HepG2 (cell line): ENCODE measurements at regions not wholly inside any gene's neighbourhood (a gene's known extent, or its start where the extent isn't known, plus 50 kb on each side); places are given as distances from the start of the nearest gene placed in this dataset.

Experiments used
- ATAC-seq: fragments of 200-7000 bp; cut with Tn5 transposase; 3 replicates; pipeline ENCODE4 v1.9.1; 2020; ENCODE audit warnings: mild to moderate bottlenecking, moderate library complexity
- BruUV-seq: library from RNA; stranded (reverse); fragments of 400-500 nt; replicated peaks from 2 replicates; lab custom pipeline; 2021; lab: Mats Ljungman, UMichigan
- CTCF ChIA-PET: fragments of 300-600 bp; formaldehyde crosslinking; extraction: SDS; loops from one replicate; lab custom pipeline; 2021; ENCODE audit warnings: low total read pairs, inconsistent platforms, low intra/inter-chr PET ratio; lab: Yijun Ruan, JAX
- POLR2A ChIA-PET: fragments of 350-600 bp; sonication (Branson Sonifier 250); formaldehyde crosslinking; loops from one replicate; lab custom pipeline; 2020; ENCODE audit warnings: antibody characterized with exemption, inconsistent platforms; lab: Yijun Ruan, JAX
- DNase-seq: peaks from one replicate; pipeline ENCODE4 v3.0.0-alpha.2; 2015; ENCODE audit warnings: low spot score
- FAIRE-seq: peaks from 3 replicates; lab custom pipeline; 2011; peaks lifted over from hg19 to GRCh38; lab: Jason Lieb, UNC
- H2AFZ ChIP-seq: one replicate; pipeline ENCODE4 v1.6.1; 2011; ENCODE audit warnings: low read length, inconsistent platforms
- H3K27ac ChIP-seq: fragments of 300-600 bp; 3 replicates; pipeline ENCODE4 v1.8.0; 2011; ENCODE audit warnings: mixed run types, mild to moderate bottlenecking, mixed read lengths, low read length, inconsistent platforms; ENCODE audit not compliant: insufficient read depth; ENCODE audit errors: extremely low read length
- H3K27me3 ChIP-seq, 2 experiments: fragments of 200-600 bp in 1 of 2; 2 replicates in 1 of 2; 3 replicates in 1 of 2; pipeline versions ENCODE4 v1.6.0 to v1.8.0; 2011; ENCODE audit warnings: low read length in 2 of 2, mild to moderate bottlenecking in 2 of 2, moderate library complexity in 2 of 2, inconsistent platforms in 1 of 2; ENCODE audit not compliant: insufficient read depth in 2 of 2, control insufficient read depth in 1 of 2
- H3K36me3 ChIP-seq, 2 experiments: fragments of 200-600 bp in 1 of 2; replicated peaks in 1 of 2; 2 replicates in 1 of 2; 3 replicates in 1 of 2; pipeline versions ENCODE4 v1.5.1 to v1.8.0; 2011; ENCODE audit warnings: low read length in 2 of 2, inconsistent platforms in 1 of 2; ENCODE audit not compliant: insufficient read depth in 2 of 2, control insufficient read depth in 1 of 2
- H3K4me1 ChIP-seq: 2 replicates; pipeline ENCODE4 v1.5.1; 2012; ENCODE audit warnings: low read length, inconsistent platforms; ENCODE audit not compliant: insufficient read depth
- H3K4me2 ChIP-seq: 2 replicates; pipeline ENCODE4 v1.6.0; 2011; ENCODE audit warnings: low read depth, low read length, inconsistent platforms
- H3K4me3 ChIP-seq, 3 experiments: fragments of 200-600 bp in 1 of 3; sonication (generic), shearing (Covaris generic) in 1 of 3; replicated peaks in 1 of 3; 2 replicates each; pipeline ENCODE4 v1.5.1; 2011 to 2016; ENCODE audit warnings: low read length in 3 of 3, inconsistent platforms in 2 of 3, low read depth in 2 of 3, mild to moderate bottlenecking in 2 of 3, control low read depth in 1 of 3, mixed read lengths in 1 of 3; ENCODE audit not compliant: insufficient read depth in 1 of 3
- H3K79me2 ChIP-seq: one replicate; pipeline ENCODE4 v1.6.1; 2011; ENCODE audit warnings: low read length, inconsistent platforms; ENCODE audit not compliant: insufficient read depth
- H3K9ac ChIP-seq: 2 replicates; pipeline ENCODE4 v1.6.0; 2011; ENCODE audit warnings: mild to moderate bottlenecking, low read depth, low read length, inconsistent platforms; ENCODE audit not compliant: insufficient read depth
- H3K9me3 ChIP-seq: 2 replicates; pipeline ENCODE4 v1.5.1; 2012; ENCODE audit warnings: mild to moderate bottlenecking, low read length
- H4K20me1 ChIP-seq: 2 replicates; pipeline ENCODE4 v1.6.0; 2011; ENCODE audit warnings: inconsistent platforms, mild to moderate bottlenecking, low read length, moderate library complexity; ENCODE audit not compliant: insufficient read depth
- EHMT2 ChIP-seq: fragments of 200-600 bp; sonication (generic); IDR thresholded peaks from 2 replicates; pipeline ENCODE4 v1.7.0; 2017; ENCODE audit warnings: antibody characterized with exemption, low read depth, low read length, borderline replicate concordance
- EP300 ChIP-seq, 3 experiments: sonication (generic) in 1 of 3; formaldehyde crosslinking in 1 of 3; IDR thresholded peaks; 2 replicates each; pipeline versions ENCODE4 v1.5.1 to v1.6.1; 2011 to 2020; ENCODE audit warnings: low read depth in 2 of 3, low read length in 2 of 3, borderline replicate concordance in 1 of 3, improper control_type of control experiment in 1 of 3, mild to moderate bottlenecking in 1 of 3, missing genetic modification reagents in 1 of 3, moderate library complexity in 1 of 3
- GABPA ChIP-seq, 2 experiments: IDR thresholded peaks; 2 replicates each; pipeline ENCODE4 v1.6.1; 2011 to 2016; ENCODE audit warnings: low read depth in 2 of 2, low read length in 1 of 2, missing biosample characterization in 1 of 2, missing genetic modification characterization in 1 of 2
- MBNL3 ChIP-seq: fragments of 250-450 bp; sonication (Bioruptor Pico); conservative IDR thresholded peaks from 2 replicates; pipeline ENCODE4 v1.8.0; 2022; ENCODE audit warnings: mild to moderate bottlenecking, inconsistent platforms
- MIXL1 ChIP-seq: IDR thresholded peaks from 2 replicates; pipeline ENCODE4 v1.6.1; 2016
- PCBP1 ChIP-seq: fragments of 200-400 bp; formaldehyde crosslinking; IDR thresholded peaks from 2 replicates; pipeline ENCODE4 v1.6.1; 2017; ENCODE audit warnings: mild to moderate bottlenecking, low read depth, low read length, borderline replicate concordance
- ZEB1 ChIP-seq: IDR thresholded peaks from 2 replicates; pipeline ENCODE4 v1.6.1; 2012; ENCODE audit warnings: mild to moderate bottlenecking, low read depth, inconsistent platforms; ENCODE audit not compliant: insufficient replicate concordance
- ZNF101 ChIP-seq: sonication (generic); formaldehyde crosslinking; IDR thresholded peaks from 2 replicates; pipeline ENCODE4 v1.4.0; 2020; ENCODE audit warnings: mild to moderate bottlenecking, low read depth, missing genetic modification reagents, borderline replicate concordance
- ZNF24 ChIP-seq: fragments of 450-650 bp; IDR thresholded peaks from 2 replicates; pipeline ENCODE4 v1.6.1; 2017; ENCODE audit warnings: antibody characterized with exemption, mild to moderate bottlenecking
- ZNF543 ChIP-seq: sonication (generic); formaldehyde crosslinking; IDR thresholded peaks from 2 replicates; pipeline ENCODE4 v1.4.0; 2020; ENCODE audit warnings: mild to moderate bottlenecking, missing genetic modification reagents
- ZNF607 ChIP-seq: sonication (generic); formaldehyde crosslinking; IDR thresholded peaks from 2 replicates; pipeline ENCODE4 v1.5.1; 2020; ENCODE audit warnings: missing genetic modification reagents, mild to moderate bottlenecking, borderline replicate concordance
- ZNF674 ChIP-seq: sonication (generic); formaldehyde crosslinking; IDR thresholded peaks from 2 replicates; pipeline ENCODE4 v1.5.0; 2020; ENCODE audit warnings: low read depth, mild to moderate bottlenecking, missing genetic modification reagents
- WGBS: methylation state at CpG from one replicate; pipeline ENCODE4 v1.1.6; 2017; ENCODE audit warnings: low lambda C conversion rate; 5-methylcytosine and 5-hydroxymethylcytosine counted together
- in situ Hi-C: cut with HindIII; loops from 2 replicates; pipeline ENCODE4 v1.10.0; 2017; ENCODE audit warnings: low pct_unique_long_range_greater_than_20kb; ENCODE audit not compliant: extremely low pct_ligation_motif_present
- intact Hi-C: fragments of 100-400 bp; cut with micrococcal nuclease; formaldehyde crosslinking; loops from one replicate; pipeline ENCODE4 v1.10.0; 2022; ENCODE audit not compliant: unreplicated experiment
- TF ChIP-seq, protein P1 (sequence below): sonication (generic); formaldehyde crosslinking; IDR thresholded peaks from 2 replicates; pipeline ENCODE4 v1.5.0; 2020; ENCODE audit warnings: missing genetic modification reagents, mild to moderate bottlenecking, borderline replicate concordance
- TF ChIP-seq, protein P2 (sequence below): IDR thresholded peaks from 2 replicates; pipeline ENCODE4 v1.6.1; 2012; ENCODE audit warnings: low read length, improper control_type of control experiment
- TF ChIP-seq, protein P3 (sequence below): sonication (generic); formaldehyde crosslinking; IDR thresholded peaks from 2 replicates; pipeline ENCODE4 v1.4.0; 2020; ENCODE audit warnings: mild to moderate bottlenecking, missing genetic modification reagents

DNA sequence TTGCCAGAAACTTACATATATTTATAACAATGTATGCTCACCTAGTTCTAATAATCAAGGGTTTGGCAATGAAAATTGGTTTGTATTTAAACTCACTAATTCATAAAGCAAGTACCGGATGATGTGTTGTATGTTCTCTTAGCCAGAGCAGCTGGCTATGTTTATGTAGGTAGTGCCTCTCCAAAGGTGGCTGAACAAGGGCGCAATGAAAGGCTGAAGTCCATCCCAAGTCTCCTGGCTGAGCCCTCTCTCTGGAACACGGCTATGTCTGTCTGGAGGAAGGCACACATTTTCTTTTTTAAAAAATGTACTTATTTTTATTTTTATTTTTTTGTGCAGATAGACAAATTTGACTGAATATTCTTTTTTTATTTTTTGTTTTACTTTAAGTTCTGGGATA, 141.2 kb upstream of the DAB2 start (continued):
- TF ChIP-seq ZEB1: no peak

DNA sequence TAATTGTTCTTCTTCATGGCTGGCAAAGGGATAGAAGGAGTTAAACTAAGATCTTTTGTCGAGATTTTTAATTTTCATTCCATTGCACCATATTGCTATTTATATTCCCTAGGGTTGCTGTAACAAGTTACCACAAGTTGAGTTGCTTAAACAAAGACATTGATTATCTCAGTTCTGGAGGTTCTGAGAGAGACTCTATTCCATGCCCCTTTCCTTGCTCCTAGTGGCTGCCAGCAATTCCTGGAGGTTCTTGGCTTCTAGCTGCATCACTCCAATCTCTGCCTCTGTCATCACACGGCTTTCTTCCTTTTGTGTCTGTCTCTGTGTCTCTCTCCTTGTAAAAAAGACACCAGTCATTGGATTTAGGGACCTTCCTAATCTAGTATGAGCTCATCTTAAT, 136.6 kb upstream of the DAB2 start:
- Histone ChIP-seq H2AFZ (no peak overlapping the region), H3K9me3 (no peaks in the 10 kb centered on the region), H3K27ac (no peak overlapping the region), H4K20me1 (no peaks in the 10 kb centered on the region), H3K36me3 (no peaks in the 10 kb centered on the region), H3K79me2 (no peaks in the 10 kb centered on the region), H3K9ac (no peak overlapping the region), H3K4me1 (no peaks in the 10 kb centered on the region), H3K27me3 (no peaks in the 10 kb centered on the region), H3K4me3 (no peak overlapping the region), H3K4me2 (no peak overlapping the region)
- no TSS peak for BruUV-seq
- ATAC-seq (no peak), DNase-seq (no peak), FAIRE-seq (no peak)
- CTCF ChIA-PET: no interaction called here
- 2% methylated on average over 2 of the region's 2 CpGs for WGBS
- POLR2A ChIA-PET: no interaction called here
- TF ChIP-seq ZNF607 (CRISPR knock-in tag) (no peak), ZNF543 (CRISPR knock-in tag) (no peak), ZNF674 (CRISPR knock-in tag) (no peak), EHMT2 (no peak), PCBP1 (no peak), EP300 (IDR thresholded peaks at IDR 0.05; ENCODE audit: low read depth in 2 of 2, low read length in 2 of 2) (no peak), EP300 (CRISPR knock-in tag; IDR thresholded peaks at IDR 0.05; ENCODE audit: borderline replicate concordance) (no peak), ZNF101 (CRISPR knock-in tag) (no peak), GABPA (IDR thresholded peaks at IDR 0.05; ENCODE audit: low read depth, low read length) (no peak), GABPA (CRISPR knock-in tag; IDR thresholded peaks at IDR 0.05; ENCODE audit: low read depth) (no peak), ZNF24 (no peak), MIXL1 (CRISPR knock-in tag) (no peak), MBNL3 (CRISPR knock-in tag) (no peak)
- TF ChIP-seq, protein P1, sequence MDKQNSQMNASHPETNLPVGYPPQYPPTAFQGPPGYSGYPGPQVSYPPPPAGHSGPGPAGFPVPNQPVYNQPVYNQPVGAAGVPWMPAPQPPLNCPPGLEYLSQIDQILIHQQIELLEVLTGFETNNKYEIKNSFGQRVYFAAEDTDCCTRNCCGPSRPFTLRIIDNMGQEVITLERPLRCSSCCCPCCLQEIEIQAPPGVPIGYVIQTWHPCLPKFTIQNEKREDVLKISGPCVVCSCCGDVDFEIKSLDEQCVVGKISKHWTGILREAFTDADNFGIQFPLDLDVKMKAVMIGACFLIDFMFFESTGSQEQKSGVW (CRISPR knock-in tag): no peak
- TF ChIP-seq, protein P2, sequence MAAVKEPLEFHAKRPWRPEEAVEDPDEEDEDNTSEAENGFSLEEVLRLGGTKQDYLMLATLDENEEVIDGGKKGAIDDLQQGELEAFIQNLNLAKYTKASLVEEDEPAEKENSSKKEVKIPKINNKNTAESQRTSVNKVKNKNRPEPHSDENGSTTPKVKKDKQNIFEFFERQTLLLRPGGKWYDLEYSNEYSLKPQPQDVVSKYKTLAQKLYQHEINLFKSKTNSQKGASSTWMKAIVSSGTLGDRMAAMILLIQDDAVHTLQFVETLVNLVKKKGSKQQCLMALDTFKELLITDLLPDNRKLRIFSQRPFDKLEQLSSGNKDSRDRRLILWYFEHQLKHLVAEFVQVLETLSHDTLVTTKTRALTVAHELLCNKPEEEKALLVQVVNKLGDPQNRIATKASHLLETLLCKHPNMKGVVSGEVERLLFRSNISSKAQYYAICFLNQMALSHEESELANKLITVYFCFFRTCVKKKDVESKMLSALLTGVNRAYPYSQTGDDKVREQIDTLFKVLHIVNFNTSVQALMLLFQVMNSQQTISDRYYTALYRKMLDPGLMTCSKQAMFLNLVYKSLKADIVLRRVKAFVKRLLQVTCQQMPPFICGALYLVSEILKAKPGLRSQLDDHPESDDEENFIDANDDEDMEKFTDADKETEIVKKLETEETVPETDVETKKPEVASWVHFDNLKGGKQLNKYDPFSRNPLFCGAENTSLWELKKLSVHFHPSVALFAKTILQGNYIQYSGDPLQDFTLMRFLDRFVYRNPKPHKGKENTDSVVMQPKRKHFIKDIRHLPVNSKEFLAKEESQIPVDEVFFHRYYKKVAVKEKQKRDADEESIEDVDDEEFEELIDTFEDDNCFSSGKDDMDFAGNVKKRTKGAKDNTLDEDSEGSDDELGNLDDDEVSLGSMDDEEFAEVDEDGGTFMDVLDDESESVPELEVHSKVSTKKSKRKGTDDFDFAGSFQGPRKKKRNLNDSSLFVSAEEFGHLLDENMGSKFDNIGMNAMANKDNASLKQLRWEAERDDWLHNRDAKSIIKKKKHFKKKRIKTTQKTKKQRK: no peak
- TF ChIP-seq, protein P3, sequence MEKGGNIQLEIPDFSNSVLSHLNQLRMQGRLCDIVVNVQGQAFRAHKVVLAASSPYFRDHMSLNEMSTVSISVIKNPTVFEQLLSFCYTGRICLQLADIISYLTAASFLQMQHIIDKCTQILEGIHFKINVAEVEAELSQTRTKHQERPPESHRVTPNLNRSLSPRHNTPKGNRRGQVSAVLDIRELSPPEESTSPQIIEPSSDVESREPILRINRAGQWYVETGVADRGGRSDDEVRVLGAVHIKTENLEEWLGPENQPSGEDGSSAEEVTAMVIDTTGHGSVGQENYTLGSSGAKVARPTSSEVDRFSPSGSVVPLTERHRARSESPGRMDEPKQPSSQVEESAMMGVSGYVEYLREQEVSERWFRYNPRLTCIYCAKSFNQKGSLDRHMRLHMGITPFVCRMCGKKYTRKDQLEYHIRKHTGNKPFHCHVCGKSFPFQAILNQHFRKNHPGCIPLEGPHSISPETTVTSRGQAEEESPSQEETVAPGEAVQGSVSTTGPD (CRISPR knock-in tag): no peak
- intact Hi-C loops: no loop called here
- in situ Hi-C loops: loop anchor here (25.0 kb wide), 1 partner anchor 349 kb away; the partner anchor contains the start of gene FYB1
